Uterus (tissue), 3 donors: ENCODE measurements at regions not wholly inside any gene's neighbourhood (a gene's known extent, or its start where the extent isn't known, plus 50 kb on each side); places are given as distances from the start of the nearest gene placed in this dataset.

ENCODE experiments used
- DNase-seq, 2 donors: peaks; one replicate each; pipeline ENCODE4 v3.0.0-alpha.2; 2019 to 2020
- H3K27ac ChIP-seq, 2 donors: fragments of 200-600 bp; sonication (generic); 1 replicate in 1 of 2; 2 replicates in 1 of 2; pipeline ENCODE4 v1.5.1; 2016 to 2018
- H3K27me3 ChIP-seq, 2 donors: fragments of 200-600 bp; sonication (generic); one replicate each; pipeline ENCODE4 v1.5.1; 2018 to 2019; ENCODE audit warnings: control low read depth in 1 of 2
- H3K36me3 ChIP-seq, 2 donors: fragments of 200-600 bp; sonication (generic); one replicate each; pipeline ENCODE4 v1.5.1; 2019; ENCODE audit warnings: control low read depth in 1 of 2
- H3K4me1 ChIP-seq, 2 donors: fragments of 200-600 bp; sonication (generic); one replicate each; pipeline ENCODE4 v1.5.1; 2018 to 2019; ENCODE audit warnings: control low read depth in 1 of 2
- H3K4me3 ChIP-seq, 2 donors: fragments of 200-600 bp; sonication (generic); 1 replicate in 1 of 2; 2 replicates in 1 of 2; pipeline ENCODE4 v1.5.1; 2018 to 2019; ENCODE audit warnings: mild to moderate bottlenecking in 1 of 2
- H3K9me3 ChIP-seq, 2 donors: fragments of 200-600 bp; sonication (generic); one replicate each; pipeline ENCODE4 v1.5.1; 2019; ENCODE audit warnings: control low read depth in 1 of 2
- CTCF ChIP-seq, 4 experiments: fragments of 200-600 bp in 2 of 4; fragments of 450-650 bp in 2 of 4; sonication (generic) in 2 of 4; IDR thresholded peaks; one replicate each; pipeline ENCODE4 v1.5.1; 2016 to 2019; ENCODE audit warnings: antibody characterized with exemption in 4 of 4, mild to moderate bottlenecking in 2 of 4, moderate library complexity in 1 of 4
- POLR2A ChIP-seq, 2 donors: fragments of 450-650 bp; IDR thresholded peaks; one replicate each; pipeline ENCODE4 v1.6.1; 2016; ENCODE audit warnings: antibody characterized with exemption in 2 of 2, mild to moderate bottlenecking in 1 of 2, moderate library complexity in 1 of 2
- intact Hi-C: fragments of 100-400 bp; cut with DNase I; formaldehyde crosslinking; loops from one replicate; pipeline ENCODE4 v1.15.1; 2023; ENCODE audit warnings: low total_unique reads
- donor health status: DM: yes; HTN: yes; CAD: no.

- no peaks in the 10 kb centered on the region for H3K27me3 ChIP-seq
- TF ChIP-seq POLR2A (IDR thresholded peaks at IDR 0.05) (no peak), CTCF (IDR thresholded peaks at IDR 0.05) (no peak)
- no peak for DNase-seq
- intact Hi-C loops, result no loop called here
- H3K27ac ChIP-seq, result no peak overlapping the region
- no peaks in the 10 kb centered on the region for H3K9me3 ChIP-seq
- H3K36me3 ChIP-seq, result no peaks in the 10 kb centered on the region
- H3K4me3 ChIP-seq, result no peak overlapping the region
- no peaks in the 10 kb centered on the region for H3K4me1 ChIP-seq
Measured at GRCh38 chr2:153138651-153139375, 339.7 kb downstream of the RPRM start.

GRCh38 chr2:153136216-153136615 is 342.3 kb downstream of the RPRM start:
- TF ChIP-seq CTCF (IDR thresholded peaks at IDR 0.05) (no peak), POLR2A (IDR thresholded peaks at IDR 0.05) (no peak)
- H3K36me3 ChIP-seq, result no peaks in the 10 kb centered on the region
- H3K27me3 ChIP-seq, result no peaks in the 10 kb centered on the region
- H3K9me3 ChIP-seq, result no peaks in the 10 kb centered on the region
- no peak overlapping the region for H3K27ac ChIP-seq
- intact Hi-C loops, result no loop called here
- no peak for DNase-seq
- no peaks in the 10 kb centered on the region for H3K4me1 ChIP-seq
- H3K4me3 ChIP-seq, result no peak overlapping the region

GRCh38 chr2:153134725-153135124 is 343.8 kb downstream of the RPRM start:
- peak overlapping the region in 1 of 2 donors; percentile 15 for H3K27ac ChIP-seq
- H3K4me1 ChIP-seq, result no peaks in the 10 kb centered on the region
- no peaks in the 10 kb centered on the region for H3K9me3 ChIP-seq
- H3K36me3 ChIP-seq, result no peaks in the 10 kb centered on the region
- intact Hi-C loops, result no loop called here
- DNase-seq, result no peak
- TF ChIP-seq CTCF (IDR thresholded peaks at IDR 0.05) (no peak), POLR2A (IDR thresholded peaks at IDR 0.05) (no peak)
- H3K27me3 ChIP-seq, result no peaks in the 10 kb centered on the region
- H3K4me3 ChIP-seq, result no peak overlapping the region

GRCh38 chr2:153133716-153134115 is 344.8 kb downstream of the RPRM start:
- Histone ChIP-seq H3K27ac (peak overlapping the region in 1 of 2 donors; percentile 15), H3K9me3 (no peaks in the 10 kb centered on the region), H3K4me1 (no peaks in the 10 kb centered on the region), H3K27me3 (no peaks in the 10 kb centered on the region), H3K4me3 (no peak overlapping the region), H3K36me3 (no peaks in the 10 kb centered on the region)
- no peak for TF ChIP-seq CTCF (IDR thresholded peaks at IDR 0.05)
- TF ChIP-seq POLR2A (IDR thresholded peaks at IDR 0.05), result no peak
- intact Hi-C loops, result no loop called here
- no peak for DNase-seq

GRCh38 chr2:153132418-153132817 is 346.1 kb downstream of the RPRM start:
- TF ChIP-seq CTCF (IDR thresholded peaks at IDR 0.05) (no peak), POLR2A (IDR thresholded peaks at IDR 0.05) (no peak)
- no peak overlapping the region for H3K4me3 ChIP-seq
- no peaks in the 10 kb centered on the region for H3K4me1 ChIP-seq
- H3K27ac ChIP-seq, result peak overlapping the region; percentile 45 to 71
- no peaks in the 10 kb centered on the region for H3K27me3 ChIP-seq
- H3K36me3 ChIP-seq, result no peaks in the 10 kb centered on the region
- peak in 1 of 2 donors; percentile 17 for DNase-seq
- intact Hi-C loops, result no loop called here
- H3K9me3 ChIP-seq, result no peaks in the 10 kb centered on the region
